Cardiac muscle cell (in vitro differentiated cells and primary cell): ENCODE measurements at regions not wholly inside any gene's neighbourhood (a gene's known extent, or its start where the extent isn't known, plus 50 kb on each side); places are given as distances from the start of the nearest gene placed in this dataset.

Source experiments
- DNase-seq, 2 donors: peaks; one replicate each; pipeline versions ENCODE4 v3.0.0 to v3.0.0-alpha.2; 2010 to 2017; ENCODE audit warnings: low read depth in 1 of 2, low spot score in 1 of 2
- H3K27ac ChIP-seq: fragments of 200-600 bp; sonication (generic); 2 replicates; pipeline ENCODE4 v1.5.1; 2016
- H3K27me3 ChIP-seq: fragments of 200-600 bp; sonication (generic); 2 replicates; pipeline ENCODE4 v1.6.0; 2016; ENCODE audit warnings: control low read depth
- H3K36me3 ChIP-seq: fragments of 200-600 bp; sonication (generic); 2 replicates; pipeline ENCODE4 v1.5.1; 2016; ENCODE audit warnings: control low read depth
- H3K4me1 ChIP-seq: fragments of 200-600 bp; sonication (generic); 2 replicates; pipeline ENCODE4 v1.8.1; 2017; ENCODE audit warnings: low read depth, mild to moderate bottlenecking, mixed run types
- H3K4me3 ChIP-seq: fragments of 200-600 bp; sonication (generic); 2 replicates; pipeline ENCODE4 v1.5.1; 2016; ENCODE audit warnings: mild to moderate bottlenecking
- H3K9me3 ChIP-seq: fragments of 200-600 bp; sonication (generic); 2 replicates; pipeline ENCODE4 v1.5.1; 2017; ENCODE audit warnings: low read depth, mild to moderate bottlenecking, control low read depth
- CTCF ChIP-seq: IDR thresholded peaks from 2 replicates; pipeline ENCODE4 v1.5.1; 2012; ENCODE audit warnings: low read depth, mild to moderate bottlenecking, low read length

DNA sequence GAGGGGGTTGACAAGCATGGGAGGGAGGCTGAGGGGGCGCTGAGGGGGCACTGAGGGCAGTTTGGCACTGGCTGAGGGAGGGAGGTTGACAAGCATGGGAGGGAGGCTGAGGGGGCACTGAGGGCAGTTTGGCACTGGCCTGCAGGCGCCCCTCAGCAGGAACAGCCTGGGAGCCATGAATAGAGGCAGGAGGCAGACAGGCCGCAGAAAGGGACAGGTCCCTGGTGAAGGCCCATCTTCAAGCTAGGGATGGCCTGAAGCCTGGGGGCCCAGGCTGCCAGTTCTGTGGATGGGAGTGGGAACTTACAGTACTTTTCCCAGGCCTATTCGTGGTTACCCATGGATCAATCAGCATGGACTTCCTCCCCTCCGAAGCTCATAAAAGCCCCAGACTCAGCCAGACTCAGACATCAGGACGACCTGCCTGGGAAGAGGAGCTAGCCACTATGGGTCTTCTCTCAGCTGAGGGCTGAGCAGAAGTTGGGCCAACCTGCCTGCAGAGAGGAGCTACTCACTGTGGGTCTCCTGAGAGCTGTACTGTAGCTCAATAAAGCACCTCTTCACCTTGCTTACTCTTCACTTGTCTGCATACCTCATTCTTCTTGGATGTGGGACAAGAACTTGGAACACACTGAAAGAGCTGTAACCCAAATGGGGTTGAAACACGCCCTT is 72.8 kb upstream of the BRD7 start:
- Histone ChIP-seq H3K36me3 (no peaks in the 10 kb centered on the region), H3K4me3 (no peak overlapping the region), H3K9me3 (no peaks in the 10 kb centered on the region), H3K4me1 (no peaks in the 10 kb centered on the region), H3K27me3 (peaks cover 47% of the 10 kb centered on the region), H3K27ac (no peak overlapping the region)
- no peak for TF ChIP-seq CTCF
- no peak for DNase-seq

DNA sequence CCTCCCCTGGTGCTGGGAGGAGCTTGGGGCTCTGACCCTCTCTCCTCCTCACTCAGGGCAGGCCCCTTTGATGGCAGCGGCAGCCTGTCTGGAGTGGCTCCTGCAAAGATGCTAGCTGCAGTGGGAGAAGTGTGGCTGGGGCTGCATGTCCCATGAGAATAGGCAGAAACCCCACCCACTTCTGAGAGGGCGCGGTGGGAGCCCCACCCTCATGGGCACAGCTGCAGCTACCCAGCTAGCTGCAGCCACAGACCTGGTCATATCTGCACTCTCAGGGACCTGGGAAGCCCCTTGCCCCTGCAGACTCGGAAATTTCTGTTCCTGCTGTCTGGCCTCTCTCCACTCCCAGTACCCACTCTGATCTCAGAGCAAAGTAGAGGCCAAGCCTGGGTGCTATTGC is 72.2 kb upstream of the BRD7 start:
- H3K36me3 ChIP-seq, result no peaks in the 10 kb centered on the region
- no peak overlapping the region for H3K4me3 ChIP-seq
- no peak overlapping the region for H3K27ac ChIP-seq
- no peak for DNase-seq
- peaks cover 48% of the 10 kb centered on the region for H3K27me3 ChIP-seq
- no peaks in the 10 kb centered on the region for H3K4me1 ChIP-seq
- no peak for TF ChIP-seq CTCF
- no peaks in the 10 kb centered on the region for H3K9me3 ChIP-seq

DNA sequence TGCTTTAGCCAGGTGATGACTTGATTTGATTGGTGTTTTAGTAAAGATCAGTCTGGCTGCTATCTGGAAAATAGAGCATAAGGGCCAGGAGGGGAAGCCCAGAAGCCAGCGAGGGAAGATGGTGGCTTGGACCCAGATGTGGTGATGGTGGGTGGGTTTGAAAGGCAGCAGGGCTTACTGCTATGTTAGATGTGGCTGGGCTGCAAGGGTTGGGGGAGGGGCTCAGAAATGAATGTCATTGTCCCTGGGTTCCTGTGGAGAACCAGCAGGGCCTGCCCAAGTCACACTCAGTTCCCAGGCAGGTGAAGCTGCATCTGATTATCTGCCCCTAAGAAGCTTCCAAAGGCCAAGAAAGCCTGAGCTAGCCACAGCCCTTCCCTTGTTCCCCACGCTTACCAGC is 71.7 kb upstream of the BRD7 start:
- Histone ChIP-seq H3K27me3 (peaks cover 48% of the 10 kb centered on the region), H3K4me1 (no peaks in the 10 kb centered on the region), H3K4me3 (no peak overlapping the region), H3K36me3 (no peaks in the 10 kb centered on the region), H3K9me3 (no peaks in the 10 kb centered on the region), H3K27ac (no peak overlapping the region)
- TF ChIP-seq CTCF, result no peak
- DNase-seq, result no peak

GRCh38 chr16:50437769-50438437 is 69.1 kb upstream of the BRD7 start:
- Histone ChIP-seq H3K27ac (no peak overlapping the region), H3K9me3 (no peaks in the 10 kb centered on the region), H3K4me1 (no peaks in the 10 kb centered on the region), H3K27me3 (peaks cover 49% of the 10 kb centered on the region), H3K4me3 (no peak overlapping the region), H3K36me3 (no peaks in the 10 kb centered on the region)
- no peak for DNase-seq
- TF ChIP-seq CTCF, result no peak

GRCh38 chr16:50436271-50436670 is 67.5 kb upstream of the BRD7 start:
- peaks cover 65% of the 10 kb centered on the region for H3K27me3 ChIP-seq
- no peak overlapping the region for H3K27ac ChIP-seq
- H3K4me3 ChIP-seq, result no peak overlapping the region
- no peaks in the 10 kb centered on the region for H3K4me1 ChIP-seq
- no peaks in the 10 kb centered on the region for H3K36me3 ChIP-seq
- no peak for DNase-seq
- no peak for TF ChIP-seq CTCF
- no peaks in the 10 kb centered on the region for H3K9me3 ChIP-seq
